ENCODE measurements at regions not wholly inside any gene's neighbourhood (a gene's known extent, or its start where the extent isn't known, plus 50 kb on each side); places are given as distances from the start of the nearest gene placed in this dataset.
"Not testable (repeated sequence)": the region's sequence is repeated elsewhere in the genome, so short reads cannot be mapped to it uniquely, and the experiment has no call there.

- DNase-seq (ENCODE audit: low read depth, low spot score) = no peak
These were observed 191.1 kb upstream of the NFIA start for GRCh38 chr1:60891281-60891680.

- DNase-seq (ENCODE audit: low read depth, low spot score) = no peak
These were observed 191.7 kb upstream of the NFIA start for GRCh38 chr1:60890664-60891063.

- DNase-seq (ENCODE audit: low read depth, low spot score) = no peak
These were observed 192.7 kb upstream of the NFIA start for GRCh38 chr1:60889709-60890108.

- no peak for DNase-seq (ENCODE audit: low read depth, low spot score)
These were observed 194.2 kb upstream of the NFIA start for GRCh38 chr1:60888126-60888525.

- DNase-seq (ENCODE audit: low read depth, low spot score) = no peak
These were observed 195.5 kb upstream of the NFIA start for GRCh38 chr1:60886793-60887331.

GRCh38 chr1:60886090-60886489, 196.3 kb upstream of the NFIA start:
- DNase-seq (ENCODE audit: low read depth, low spot score) = no peak

GRCh38 chr1:60880202-60880601, 202.2 kb upstream of the NFIA start:
- no peak for DNase-seq (ENCODE audit: low read depth, low spot score)

- DNase-seq (ENCODE audit: low read depth, low spot score) = no peak
These were observed 204.0 kb upstream of the NFIA start for GRCh38 chr1:60878323-60878722.

GRCh38 chr1:60877376-60877775, 205.0 kb upstream of the NFIA start:
- no peak for DNase-seq (ENCODE audit: low read depth, low spot score)

GRCh38 chr1:60876952-60877351, 205.4 kb upstream of the NFIA start:
- no peak for DNase-seq (ENCODE audit: low read depth, low spot score)

GRCh38 chr1:60875138-60875537, 207.2 kb upstream of the NFIA start:
- no peak for DNase-seq (ENCODE audit: low read depth, low spot score)

GRCh38 chr1:60874718-60875117, 207.6 kb upstream of the NFIA start:
- no peak for DNase-seq (ENCODE audit: low read depth, low spot score)

- not testable (repeated sequence) for DNase-seq (ENCODE audit: low read depth, low spot score)
These were observed 209.0 kb upstream of the NFIA start for GRCh38 chr1:60873396-60873795.

- DNase-seq (ENCODE audit: low read depth, low spot score) = no peak
These were observed 209.8 kb upstream of the NFIA start for GRCh38 chr1:60872426-60873054.

GRCh38 chr1:60870269-60870865, 212.0 kb upstream of the NFIA start:
- no peak for DNase-seq (ENCODE audit: low read depth, low spot score)

- no peak for DNase-seq (ENCODE audit: low read depth, low spot score)
These were observed 213.3 kb upstream of the NFIA start for GRCh38 chr1:60868901-60869663.

GRCh38 chr1:60867782-60868181, 214.6 kb upstream of the NFIA start:
- DNase-seq (ENCODE audit: low read depth, low spot score) = no peak

- no peak for DNase-seq (ENCODE audit: low read depth, low spot score)
These were observed 215.3 kb upstream of the NFIA start for GRCh38 chr1:60866917-60867531.

- DNase-seq (ENCODE audit: low read depth, low spot score) = no peak
These were observed 216.0 kb upstream of the NFIA start for GRCh38 chr1:60866226-60866900.

GRCh38 chr1:60865166-60865565, 217.2 kb upstream of the NFIA start:
- DNase-seq (ENCODE audit: low read depth, low spot score) = no peak

GRCh38 chr1:60864722-60865121, 217.6 kb upstream of the NFIA start:
- DNase-seq (ENCODE audit: low read depth, low spot score) = no peak

GRCh38 chr1:60863131-60863530, 219.2 kb upstream of the NFIA start:
- DNase-seq (ENCODE audit: low read depth, low spot score) = no peak

Measured in brain pericyte (primary cell).